ENCODE measurements at regions not wholly inside any gene's neighbourhood (a gene's known extent, or its start where the extent isn't known, plus 50 kb on each side); places are given as distances from the start of the nearest gene placed in this dataset.
A peak's percentile ranks its signal among the peaks of the same experiment; 100 is the strongest.
"Not testable (repeated sequence)": the region's sequence is repeated elsewhere in the genome, so short reads cannot be mapped to it uniquely, and the experiment has no call there.

DNA sequence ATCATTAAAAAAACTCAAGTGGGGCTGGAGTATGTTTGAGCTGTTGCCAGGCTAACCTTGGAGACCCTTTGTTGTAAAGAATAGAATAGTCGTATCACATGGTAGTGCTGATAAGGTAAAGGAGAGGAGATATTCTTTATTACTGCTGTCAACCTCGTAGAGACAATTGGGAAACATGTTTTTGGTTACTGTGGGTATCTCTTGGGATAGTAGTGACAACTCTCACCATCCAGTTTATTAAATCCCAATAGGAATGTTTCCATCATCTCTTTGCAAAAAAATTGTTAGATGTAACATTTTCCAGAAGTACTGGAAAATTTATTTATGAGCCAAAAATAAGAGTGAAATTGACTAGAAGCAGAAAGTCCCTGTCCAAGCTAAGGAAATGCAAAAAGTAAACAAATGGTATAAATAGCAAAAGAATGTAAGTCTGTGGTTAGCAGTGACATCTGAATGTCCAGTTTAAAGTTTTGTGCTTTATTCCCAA, 829.3 kb upstream of the CITED2 start:
- peak; percentile 71 for DNase-seq (ENCODE audit: low read depth)

DNA sequence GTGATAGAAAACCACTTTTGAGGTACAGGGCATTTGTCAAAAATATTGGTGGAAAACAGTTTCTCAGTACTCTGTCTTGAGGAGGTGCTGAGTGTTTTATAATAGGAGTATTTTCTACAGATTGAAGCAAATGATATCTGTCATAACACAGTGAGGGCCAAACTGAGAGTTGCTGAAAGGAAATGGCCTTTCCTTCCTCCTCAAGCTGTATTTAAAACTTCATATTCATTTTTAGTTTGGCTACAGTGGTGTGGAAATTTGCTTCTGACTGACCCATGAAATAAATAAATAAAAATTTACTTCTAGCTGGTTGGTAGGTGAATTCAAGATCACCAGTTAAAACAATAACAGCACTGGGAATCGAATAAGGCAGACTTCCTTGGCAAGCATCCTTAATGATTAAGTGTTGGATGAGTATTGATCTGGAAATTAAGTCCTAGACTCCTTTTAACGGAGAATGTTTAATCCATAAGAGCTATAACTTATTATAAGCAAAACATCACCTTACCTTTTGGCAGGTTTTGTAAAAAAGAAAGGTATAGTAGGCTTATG, 828.6 kb upstream of the CITED2 start:
- no peak for DNase-seq (ENCODE audit: low read depth)

DNA sequence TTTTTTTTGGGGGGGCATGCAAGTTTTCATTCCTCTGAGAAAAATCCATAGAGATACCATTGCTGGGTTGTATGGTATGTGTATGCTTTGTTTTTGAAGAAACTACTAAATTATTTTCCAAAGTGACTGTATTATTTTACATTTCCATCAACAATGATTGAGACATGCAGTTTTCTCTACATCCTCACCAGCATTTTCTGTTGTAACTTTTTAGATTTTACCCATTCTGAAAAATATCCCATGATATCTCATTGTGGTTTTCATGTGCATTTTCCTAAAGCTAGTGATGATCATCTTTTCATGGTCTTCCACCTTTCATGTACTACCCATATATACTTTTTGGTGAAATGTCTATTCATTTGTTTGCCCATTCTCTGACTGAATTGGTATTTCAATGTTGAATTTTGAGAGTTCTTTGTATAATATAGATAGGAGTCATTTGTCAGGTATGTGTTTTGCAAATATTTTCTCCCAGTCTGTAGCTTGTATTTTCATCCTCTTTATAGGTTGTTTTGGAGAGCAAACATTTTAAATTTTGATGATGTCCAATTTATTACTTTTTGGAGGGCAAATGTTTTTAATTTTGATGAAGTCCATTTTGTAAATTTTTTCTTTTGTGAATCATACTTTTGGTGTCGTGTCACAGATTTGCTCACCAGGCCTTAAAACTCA, 827.5 kb upstream of the CITED2 start:
- DNase-seq (ENCODE audit: low read depth): no peak

DNA sequence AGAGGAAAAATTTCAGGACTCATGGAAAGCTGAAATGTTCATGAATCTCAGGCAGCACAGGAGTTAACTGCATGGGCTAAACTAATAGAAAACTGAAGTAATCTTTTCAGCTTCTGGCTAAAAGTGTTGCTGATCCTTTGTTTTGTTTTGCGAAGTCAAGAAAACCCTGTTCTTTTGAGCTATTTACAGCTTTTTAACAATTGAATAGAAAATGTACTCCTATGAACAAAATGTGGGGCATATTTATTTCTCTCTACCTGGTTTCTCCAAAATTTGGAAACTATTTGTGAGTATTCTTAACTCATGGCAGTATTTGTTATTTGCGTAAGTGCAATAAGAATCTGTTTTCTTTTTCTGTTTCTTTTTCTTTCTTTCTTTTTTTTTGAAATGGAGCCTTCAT, 818.8 kb upstream of the CITED2 start:
- DNase-seq (ENCODE audit: low read depth): no peak

DNA sequence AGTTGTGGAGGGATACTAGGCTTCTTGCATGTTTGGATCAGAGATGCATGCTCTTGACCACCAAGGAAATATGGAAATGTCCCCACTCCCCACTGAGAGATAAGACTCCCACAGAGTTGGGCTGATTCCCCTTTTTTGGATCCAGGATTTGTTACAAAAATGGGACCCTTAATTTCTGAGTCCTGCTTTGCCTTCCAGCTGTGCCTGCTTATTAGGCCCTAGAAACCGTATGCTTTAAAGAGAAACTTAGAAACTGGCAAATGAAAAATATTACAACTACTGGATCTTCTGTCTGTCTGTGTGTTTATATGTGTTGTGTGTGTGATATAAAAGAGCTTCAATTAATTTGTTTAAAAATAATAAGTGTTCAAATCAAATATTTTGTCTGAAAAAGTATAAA, 817.6 kb upstream of the CITED2 start:
- no peak for DNase-seq (ENCODE audit: low read depth)

DNA sequence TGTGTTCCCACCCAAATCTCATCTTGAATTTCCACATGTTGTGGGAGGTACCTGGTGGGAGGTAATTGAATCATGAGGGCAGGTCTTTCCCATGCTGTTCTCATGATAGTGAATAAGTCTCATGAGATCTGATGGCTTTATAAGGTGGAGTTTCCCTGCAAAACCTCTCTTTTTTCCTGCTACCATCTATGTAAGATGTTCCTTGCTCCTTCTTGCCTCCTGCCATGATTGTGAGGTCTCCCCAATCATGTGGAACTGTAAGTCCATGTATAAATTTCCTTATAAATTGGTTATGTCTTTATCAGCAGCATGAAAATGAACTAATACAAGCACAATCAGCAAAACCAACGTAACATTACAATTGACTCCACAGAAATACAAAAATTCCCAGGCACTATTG, 814.8 kb upstream of the CITED2 start:
- not testable (repeated sequence) for DNase-seq (ENCODE audit: low read depth)

DNA sequence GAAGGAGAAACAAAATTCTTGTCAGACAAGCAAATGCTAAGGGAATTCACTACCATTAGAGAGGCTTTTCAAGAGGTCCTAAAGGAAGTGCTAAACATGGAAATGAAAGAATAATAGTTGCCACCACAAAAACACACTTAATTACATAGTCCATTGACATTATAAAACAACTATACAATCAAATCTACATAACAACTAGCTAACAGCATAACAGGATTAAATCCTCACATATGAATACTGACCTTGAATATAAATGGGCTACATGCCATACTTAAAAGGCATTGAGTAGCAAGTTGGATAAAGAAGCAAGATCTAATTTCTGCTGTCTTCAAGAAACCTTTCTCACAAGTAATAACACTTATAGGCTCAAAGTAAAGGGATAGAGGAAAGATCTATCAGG, 811.5 kb upstream of the CITED2 start:
- no peak for DNase-seq (ENCODE audit: low read depth)

DNA sequence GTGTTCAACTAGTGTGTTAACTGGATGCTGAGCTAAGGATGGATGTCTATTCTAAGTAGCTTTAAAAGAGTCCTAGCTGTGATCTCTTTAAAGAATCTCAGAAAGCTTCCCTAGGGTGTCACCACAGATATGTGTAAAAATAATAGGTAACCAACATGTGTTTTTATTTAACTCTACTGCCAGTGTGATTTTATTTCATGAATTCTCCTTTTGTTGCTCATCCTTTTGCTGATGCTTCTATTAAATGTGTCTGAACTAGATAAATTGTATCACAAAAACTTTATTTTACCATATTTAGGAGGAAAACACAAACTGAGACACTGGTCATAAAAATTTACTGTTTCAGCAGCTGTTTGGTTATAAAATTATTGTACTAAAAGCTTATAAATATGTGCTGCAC, 809.4 kb upstream of the CITED2 start:
- DNase-seq (ENCODE audit: low read depth): no peak

DNA sequence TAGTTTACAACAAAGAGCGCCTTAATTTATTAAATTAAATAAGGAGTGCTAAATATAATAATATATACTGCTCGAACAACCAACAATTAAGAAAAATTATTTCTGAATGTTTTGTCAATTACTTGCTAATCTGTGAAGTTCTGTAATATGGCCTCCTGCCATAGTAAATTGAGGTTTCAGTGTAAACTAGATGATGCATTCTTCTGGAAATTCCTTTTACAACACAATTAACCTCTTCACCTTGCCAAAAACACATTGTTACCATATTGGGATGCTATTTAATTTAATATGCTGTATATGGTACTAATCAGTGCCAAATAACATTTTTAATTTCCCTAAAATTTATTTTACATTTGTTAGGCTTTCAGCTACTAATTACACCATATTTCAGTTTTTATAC, 808.4 kb upstream of the CITED2 start:
- no peak for DNase-seq (ENCODE audit: low read depth)

DNA sequence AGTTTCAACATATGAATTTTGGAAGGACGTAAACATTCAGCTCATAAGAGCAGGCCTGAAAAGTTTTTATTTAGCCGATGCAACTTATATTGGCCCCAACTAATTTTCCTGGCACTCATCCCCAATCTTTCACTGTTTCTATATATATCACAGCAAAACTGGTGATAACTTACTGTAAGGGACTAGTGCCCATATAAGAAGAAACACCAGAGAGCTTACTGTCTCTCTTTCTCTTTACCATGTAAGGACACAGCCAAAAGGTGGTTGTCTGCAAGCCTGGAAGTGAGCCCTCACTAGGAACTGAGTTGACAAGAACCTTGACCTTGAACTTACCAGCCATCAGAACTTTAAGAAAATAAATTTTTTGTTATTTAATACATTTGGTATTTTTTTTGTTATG, 807.4 kb upstream of the CITED2 start:
- DNase-seq (ENCODE audit: low read depth): no peak

DNA sequence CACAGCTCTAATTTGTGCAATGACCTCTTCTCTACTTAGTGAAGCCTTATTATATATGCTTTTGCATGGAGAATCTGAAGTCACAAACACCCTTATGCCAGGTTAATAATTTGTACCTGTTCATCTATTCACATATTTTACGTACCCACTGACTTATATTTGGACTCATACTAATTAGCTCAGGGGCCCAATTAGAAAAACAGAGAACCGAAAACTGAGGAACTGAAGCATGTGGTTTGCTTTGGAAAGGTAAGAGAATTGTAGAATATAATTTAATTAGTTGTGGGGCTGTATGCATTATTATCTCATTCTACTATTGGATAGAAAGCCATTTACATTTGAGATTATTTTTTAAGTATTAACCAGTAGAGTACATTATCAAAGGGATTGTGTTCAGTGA, 805.9 kb upstream of the CITED2 start:
- DNase-seq (ENCODE audit: low read depth): no peak

DNA sequence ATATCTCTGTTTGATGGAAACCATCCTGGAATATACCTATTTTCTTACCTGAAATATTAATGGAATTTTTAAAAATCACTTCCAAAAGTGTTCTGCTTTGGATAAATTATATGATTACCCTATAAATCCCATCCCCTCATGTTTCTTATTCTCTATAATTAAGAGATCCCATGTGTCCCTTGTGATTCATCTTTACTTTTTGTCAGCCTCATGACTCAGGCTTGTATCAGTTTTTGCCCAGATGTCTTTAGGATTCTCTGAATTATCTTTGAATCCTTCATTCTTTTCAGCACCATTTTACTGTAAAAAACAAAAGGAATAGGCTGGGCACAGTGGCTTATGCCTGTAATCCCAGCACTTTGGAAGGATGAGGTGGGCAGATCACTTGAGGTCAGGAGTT, 804.5 kb upstream of the CITED2 start:
- no peak for DNase-seq (ENCODE audit: low read depth)

DNA sequence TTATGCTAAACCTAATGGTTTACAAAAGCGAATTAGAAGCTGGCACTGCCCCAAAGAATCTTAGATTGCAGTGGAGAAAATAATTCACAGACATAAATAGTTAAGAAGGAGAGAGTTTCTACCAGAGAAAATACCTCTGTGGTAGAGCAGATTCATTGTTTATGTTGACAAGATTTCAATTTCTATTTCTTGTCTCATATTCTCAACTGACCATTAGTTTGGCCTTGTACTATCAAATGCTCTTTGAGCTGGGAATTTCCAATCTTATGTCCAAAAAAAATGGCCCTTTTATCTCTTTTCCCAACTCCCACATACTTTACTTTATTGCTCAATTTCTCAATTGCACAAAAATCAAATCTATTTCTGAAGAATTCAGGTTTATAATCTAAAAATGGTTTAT, 804.1 kb upstream of the CITED2 start:
- DNase-seq (ENCODE audit: low read depth): no peak

DNA sequence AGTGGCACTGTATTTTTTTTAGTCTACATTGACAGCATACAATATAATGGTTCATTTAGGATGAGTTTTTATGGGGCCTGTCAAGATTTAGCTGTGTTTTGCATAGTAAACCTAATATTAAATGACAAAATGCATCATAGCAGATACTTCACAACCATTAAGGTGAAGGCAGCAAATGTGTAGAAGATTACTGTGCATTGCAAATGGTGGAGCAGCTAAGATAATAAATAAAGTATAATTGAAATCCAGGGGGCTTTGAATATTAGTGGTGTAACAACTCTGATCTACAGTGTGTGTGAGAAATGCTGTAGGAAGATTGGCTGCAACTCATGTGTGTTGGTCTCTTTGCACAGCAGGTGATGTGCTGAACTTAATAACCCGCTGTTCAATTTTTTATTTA, 801.9 kb upstream of the CITED2 start:
- DNase-seq (ENCODE audit: low read depth): no peak

DNA sequence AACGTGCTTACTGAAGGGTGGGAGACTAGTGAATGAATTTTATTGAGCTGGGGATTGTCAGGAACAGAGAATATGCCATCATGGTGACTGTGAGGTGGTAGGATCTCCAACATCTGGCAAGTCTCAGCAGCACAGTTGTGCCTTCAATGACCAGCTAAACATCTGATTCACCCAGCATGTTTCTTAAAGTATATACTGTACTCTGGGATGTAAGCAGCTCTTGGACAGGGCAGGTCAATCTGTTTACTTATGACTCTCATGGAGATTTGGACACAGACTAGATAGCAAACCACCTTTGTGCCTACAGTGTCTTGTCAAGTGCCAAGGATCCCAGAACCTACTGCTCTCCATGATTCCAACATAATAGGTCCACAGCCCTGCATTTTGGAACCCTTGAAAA, 801.0 kb upstream of the CITED2 start:
- DNase-seq (ENCODE audit: low read depth): no peak

DNA sequence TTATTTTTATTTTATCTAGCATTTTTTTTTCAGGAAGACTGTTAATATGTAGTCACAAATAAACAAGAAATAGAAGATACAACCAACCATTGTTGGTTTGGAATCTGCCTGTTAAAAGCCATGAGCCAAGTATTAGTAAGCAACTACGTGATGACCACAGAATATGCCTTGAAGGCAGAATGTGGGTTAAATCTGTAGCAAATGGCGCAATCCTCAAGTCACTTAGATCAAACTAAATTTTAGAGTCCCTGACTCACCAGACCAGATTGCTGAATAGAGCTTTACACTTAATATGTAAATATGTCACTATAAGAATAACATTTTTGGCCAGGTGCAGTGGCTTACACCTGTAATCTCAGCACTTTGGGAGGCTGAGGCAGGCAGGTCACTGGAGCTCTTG, 800.1 kb upstream of the CITED2 start:
- DNase-seq (ENCODE audit: low read depth): no peak

DNA sequence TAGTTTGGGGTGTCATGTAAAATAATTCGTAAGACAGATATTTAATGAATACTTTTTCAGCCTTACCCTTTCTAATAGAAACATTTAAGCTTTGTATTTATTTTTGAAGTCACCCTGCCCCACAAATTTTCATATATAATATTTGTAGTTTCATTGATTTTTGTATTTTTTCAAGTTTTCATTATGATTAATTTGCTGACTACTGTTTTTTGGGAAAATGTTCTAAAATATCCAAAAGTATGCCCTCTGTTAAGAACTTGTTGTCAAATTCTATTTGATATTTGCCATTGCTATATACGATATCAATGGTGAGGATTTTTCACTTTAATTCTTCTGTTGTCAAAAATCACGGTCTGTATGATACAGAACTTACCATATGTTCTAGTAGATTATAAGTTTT, 793.9 kb upstream of the CITED2 start:
- no peak for DNase-seq (ENCODE audit: low read depth)

DNA sequence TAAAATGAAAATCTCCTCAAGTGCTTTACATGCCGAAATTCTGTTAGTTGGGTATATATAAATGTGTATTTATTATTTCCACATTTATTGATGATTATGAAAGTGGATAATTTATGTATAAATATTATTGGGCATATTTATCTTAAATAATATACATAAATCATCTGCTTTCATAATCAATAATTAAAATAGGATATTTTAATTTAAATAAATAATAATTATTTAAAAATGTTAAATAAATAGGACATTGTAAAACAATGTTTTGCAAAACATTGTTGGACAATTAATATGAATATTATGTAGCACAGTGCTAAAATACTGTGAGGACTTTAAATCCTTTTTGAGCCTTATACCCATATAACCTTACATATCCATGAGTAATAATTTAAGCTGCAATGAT, 786.5 kb upstream of the CITED2 start:
- DNase-seq (ENCODE audit: low read depth): no peak

DNA sequence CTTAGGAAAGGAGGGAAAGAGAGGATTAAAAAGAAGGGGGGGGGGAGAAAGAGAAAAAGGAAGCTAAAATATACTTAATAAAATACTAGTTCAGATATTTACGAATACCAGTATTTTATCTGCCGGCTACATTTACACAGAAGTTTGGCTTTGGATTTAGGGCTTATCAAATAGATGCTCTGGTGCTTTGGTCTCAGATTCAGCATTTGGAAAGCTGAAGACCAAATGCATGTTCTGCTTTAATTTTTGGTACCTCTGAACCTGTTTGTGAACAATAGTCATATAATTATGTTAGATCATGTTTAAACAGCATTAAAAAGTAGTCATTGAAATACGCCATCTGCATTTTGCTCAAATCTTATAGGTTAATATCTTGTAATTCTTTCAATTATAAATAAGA, 786.0 kb upstream of the CITED2 start:
- no peak for DNase-seq (ENCODE audit: low read depth)

DNA sequence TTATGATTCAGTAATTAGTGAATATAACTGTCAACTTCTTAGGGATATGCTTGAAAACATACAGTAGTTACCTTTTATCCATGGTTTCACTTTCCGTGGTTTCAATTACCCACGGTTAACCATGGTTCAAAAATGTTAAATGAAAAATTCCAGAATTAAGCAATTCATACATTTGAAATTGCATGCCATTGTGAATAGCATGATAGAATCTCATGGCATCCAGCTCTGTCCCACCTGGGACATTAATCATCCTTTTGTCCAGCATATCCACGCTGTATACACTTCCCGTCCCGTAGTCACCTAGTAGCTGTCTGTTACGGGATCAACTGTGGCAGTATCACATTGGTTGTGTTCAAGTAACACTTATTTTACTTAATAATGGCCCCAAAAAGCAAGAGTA, 781.7 kb upstream of the CITED2 start:
- no peak for DNase-seq (ENCODE audit: low read depth)

DNA sequence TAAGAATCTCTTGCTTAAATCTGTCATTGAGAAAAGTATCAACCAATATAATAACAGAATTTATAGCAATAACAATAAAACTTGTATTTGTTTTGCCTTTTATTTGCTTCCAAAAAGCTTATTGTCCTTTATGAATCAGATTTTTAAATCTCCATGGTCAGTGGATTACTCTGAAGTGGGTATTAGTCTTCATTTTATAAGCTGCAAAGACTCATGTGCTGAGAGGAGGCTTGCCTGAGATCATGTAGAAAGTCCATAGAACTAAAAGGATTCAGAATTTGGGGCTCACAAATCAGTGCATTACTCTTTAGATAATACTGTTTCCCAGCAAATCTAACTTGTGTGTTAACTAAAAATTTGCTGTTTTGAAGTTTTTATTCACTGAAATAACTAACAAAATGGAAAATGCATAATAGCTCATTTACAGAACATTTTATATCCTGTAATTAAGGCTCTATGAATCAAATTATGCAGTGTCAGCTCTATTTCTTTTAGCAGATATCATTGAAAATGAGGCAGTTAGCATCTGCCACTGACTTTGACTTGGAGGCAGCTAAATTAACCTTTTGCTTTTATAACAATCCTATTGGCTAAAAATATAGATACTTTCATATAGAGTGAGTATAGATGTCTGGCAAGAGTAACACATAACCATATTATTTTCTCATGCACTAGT, 781.1 kb upstream of the CITED2 start:
- no peak for DNase-seq (ENCODE audit: low read depth)

DNA sequence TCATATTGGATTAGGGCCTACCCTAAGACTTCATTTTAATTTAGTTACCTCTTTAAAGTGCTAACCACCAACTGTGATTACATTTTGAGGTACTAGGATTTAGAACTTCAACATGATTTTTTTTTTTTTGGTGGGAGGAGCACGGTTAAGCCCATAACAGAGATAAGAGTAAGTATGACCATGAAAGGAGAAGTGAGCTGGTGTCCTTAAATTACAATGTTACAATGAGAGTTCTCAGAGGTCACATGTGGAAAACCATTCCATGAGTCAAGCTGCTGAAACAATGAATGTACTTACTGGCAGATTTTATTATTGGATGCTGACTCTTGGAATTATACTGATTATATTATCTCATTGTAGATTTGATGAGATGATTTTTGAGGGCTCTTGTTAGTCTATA, 779.3 kb upstream of the CITED2 start:
- no peak for DNase-seq (ENCODE audit: low read depth)

All from forelimb muscle (tissue), 1 donor.